ENCODE measurements at regions not wholly inside any gene's neighbourhood (a gene's known extent, or its start where the extent isn't known, plus 50 kb on each side); places are given as distances from the start of the nearest gene placed in this dataset.

- DNase-seq (ENCODE audit: low read depth), result no peak
Measured at GRCh38 chr22:49507607-49508292, 319.9 kb downstream of the BRD1 start.

- no peak for DNase-seq (ENCODE audit: low read depth)
Measured at GRCh38 chr22:49506010-49506400, 321.7 kb downstream of the BRD1 start.

GRCh38 chr22:49505337-49506009, 322.2 kb downstream of the BRD1 start:
- no peak for DNase-seq (ENCODE audit: low read depth)

- no peak for DNase-seq (ENCODE audit: low read depth)
Measured at GRCh38 chr22:49503896-49504521, 323.7 kb downstream of the BRD1 start.

- DNase-seq (ENCODE audit: low read depth), result no peak
Measured at GRCh38 chr22:49503321-49503720, 324.4 kb downstream of the BRD1 start.

GRCh38 chr22:49502126-49502826, 325.4 kb downstream of the BRD1 start:
- DNase-seq (ENCODE audit: low read depth), result peak; percentile 11

- no peak for DNase-seq (ENCODE audit: low read depth)
Measured at GRCh38 chr22:49500942-49501395, 326.7 kb downstream of the BRD1 start.

- no peak for DNase-seq (ENCODE audit: low read depth)
Measured at GRCh38 chr22:49500076-49500460, 327.6 kb downstream of the BRD1 start.

GRCh38 chr22:49499433-49500075, 328.1 kb downstream of the BRD1 start:
- DNase-seq (ENCODE audit: low read depth), result no peak

GRCh38 chr22:49497266-49497665, 330.4 kb downstream of the BRD1 start:
- no peak for DNase-seq (ENCODE audit: low read depth)

- DNase-seq (ENCODE audit: low read depth), result no peak
Measured at GRCh38 chr22:49494555-49494954, 333.1 kb downstream of the BRD1 start.

- no peak for DNase-seq (ENCODE audit: low read depth)
Measured at GRCh38 chr22:49492741-49493251, 334.9 kb downstream of the BRD1 start.

GRCh38 chr22:49492308-49492707, 335.4 kb downstream of the BRD1 start:
- DNase-seq (ENCODE audit: low read depth), result no peak

GRCh38 chr22:49491726-49492125, 335.9 kb downstream of the BRD1 start:
- DNase-seq (ENCODE audit: low read depth), result no peak

GRCh38 chr22:49491221-49491635, 336.4 kb downstream of the BRD1 start:
- no peak for DNase-seq (ENCODE audit: low read depth)

GRCh38 chr22:49490692-49491091, 337.0 kb downstream of the BRD1 start:
- DNase-seq (ENCODE audit: low read depth), result no peak

GRCh38 chr22:49489821-49490220, 337.9 kb downstream of the BRD1 start:
- DNase-seq (ENCODE audit: low read depth), result no peak

GRCh38 chr22:49488943-49489342, 338.7 kb downstream of the BRD1 start:
- no peak for DNase-seq (ENCODE audit: low read depth)

GRCh38 chr22:49487950-49488349, 339.7 kb downstream of the BRD1 start:
- no peak for DNase-seq (ENCODE audit: low read depth)

- no peak for DNase-seq (ENCODE audit: low read depth)
Measured at GRCh38 chr22:49486225-49486624, 341.4 kb downstream of the BRD1 start.

GRCh38 chr22:49483946-49484345, 343.7 kb downstream of the BRD1 start:
- DNase-seq (ENCODE audit: low read depth), result no peak
